IMR-90 (cell line): ENCODE measurements at regions not wholly inside any gene's neighbourhood (a gene's known extent, or its start where the extent isn't known, plus 50 kb on each side); places are given as distances from the start of the nearest gene placed in this dataset.

Experiments
- ATAC-seq: fragments of 200-7000 bp; cut with Tn5 transposase; 2 replicates; pipeline ENCODE4 v1.9.1; 2020; ENCODE audit warnings: low read depth, mild to moderate bottlenecking, moderate library complexity
- BruUV-seq: library from RNA; stranded (reverse); fragments of 400-500 nt; replicated peaks from 2 replicates; lab custom pipeline; 2021; lab: Mats Ljungman, UMichigan
- CTCF ChIA-PET: fragments of 300-600 bp; formaldehyde crosslinking; extraction: SDS; loops from one replicate; lab custom pipeline; 2021; ENCODE audit warnings: antibody characterized with exemption; lab: Yijun Ruan, JAX
- POLR2A ChIA-PET: fragments of 300-600 bp; sonication (Branson Sonifier 250); formaldehyde crosslinking; loops from one replicate; lab custom pipeline; 2022; ENCODE audit warnings: antibody characterized with exemption; ENCODE audit not compliant: unreplicated experiment; lab: Charles Lee
- DNase-seq: peaks from one replicate; pipeline ENCODE4 v3.0.0; 2013
- H2AFZ ChIP-seq: replicated peaks from 2 replicates; pipeline ENCODE3; 2013; ENCODE audit warnings: low read length, mild to moderate bottlenecking; ENCODE audit not compliant: poor library complexity
- H2AK5ac ChIP-seq: 2 replicates; pipeline ENCODE4 v1.6.1; 2013; ENCODE audit warnings: low read depth, low read length, inconsistent platforms
- H2AK9ac ChIP-seq: replicated peaks from 2 replicates; pipeline ENCODE3; 2013; ENCODE audit warnings: mild to moderate bottlenecking, low read depth, low read length, moderate library complexity; ENCODE audit not compliant: poor library complexity
- H2BK120ac ChIP-seq: 2 replicates; pipeline ENCODE4 v1.6.1; 2013; ENCODE audit warnings: low read depth, low read length, inconsistent platforms
- H2BK15ac ChIP-seq: 3 replicates; pipeline ENCODE4 v1.6.1; 2013; ENCODE audit warnings: low read depth, low read length, inconsistent platforms
- H2BK20ac ChIP-seq: 2 replicates; pipeline ENCODE4 v1.6.1; 2013; ENCODE audit warnings: low read depth, mild to moderate bottlenecking, inconsistent platforms, low read length, moderate library complexity
- H2BK5ac ChIP-seq: 2 replicates; pipeline ENCODE4 v1.6.1; 2013; ENCODE audit warnings: mild to moderate bottlenecking, low read depth, low read length, inconsistent platforms; ENCODE audit not compliant: poor library complexity, severe bottlenecking
- H3K14ac ChIP-seq: replicated peaks from 2 replicates; pipeline ENCODE4 v1.6.1; 2013; ENCODE audit warnings: low read depth, low read length, inconsistent platforms
- H3K18ac ChIP-seq: 2 replicates; pipeline ENCODE4 v1.6.1; 2013; ENCODE audit warnings: low read depth, low read length, control low read depth
- H3K23ac ChIP-seq: 2 replicates; pipeline ENCODE4 v1.6.1; 2013; ENCODE audit warnings: low read depth, low read length, inconsistent platforms
- H3K27ac ChIP-seq: 2 replicates; pipeline ENCODE4 v1.5.1; 2013; ENCODE audit warnings: mild to moderate bottlenecking, control low read depth, low read length; ENCODE audit not compliant: insufficient read depth
- H3K27me3 ChIP-seq: 2 replicates; pipeline ENCODE4 v1.6.1; 2013; ENCODE audit warnings: low read length; ENCODE audit not compliant: control insufficient read depth, insufficient read depth
- H3K36me3 ChIP-seq: 2 replicates; pipeline ENCODE4 v1.6.1; 2013; ENCODE audit warnings: low read length, mixed read lengths; ENCODE audit not compliant: control insufficient read depth, insufficient read depth
- H3K4ac ChIP-seq: 2 replicates; pipeline ENCODE4 v1.6.1; 2013; ENCODE audit warnings: low read depth, low read length, inconsistent platforms
- H3K4me1 ChIP-seq: 2 replicates; pipeline ENCODE4 v1.6.1; 2013; ENCODE audit warnings: low read length, mixed read lengths; ENCODE audit not compliant: control insufficient read depth, insufficient read depth
- H3K4me2 ChIP-seq: 2 replicates; pipeline ENCODE4 v1.6.1; 2013; ENCODE audit warnings: low read depth, mild to moderate bottlenecking, control low read depth, low read length, moderate library complexity
- H3K4me3 ChIP-seq: 2 replicates; pipeline ENCODE4 v1.5.1; 2013; ENCODE audit warnings: low read depth, mild to moderate bottlenecking, control low read depth, low read length, moderate library complexity; ENCODE audit not compliant: insufficient read depth
- H3K56ac ChIP-seq: 2 replicates; pipeline ENCODE4 v1.6.1; 2013; ENCODE audit warnings: low read length, inconsistent platforms; ENCODE audit not compliant: insufficient read depth; ENCODE audit errors: extremely low read depth
- H3K79me1 ChIP-seq, 2 experiments: 2 replicates each; pipeline ENCODE4 v1.6.1; 2013; ENCODE audit warnings: low read length in 2 of 2, inconsistent platforms in 1 of 2, low read depth in 1 of 2
- H3K9ac ChIP-seq: 2 replicates; pipeline ENCODE4 v1.6.1; 2013; ENCODE audit warnings: low read depth, low read length, control low read depth
- H3K9me1 ChIP-seq: 2 replicates; pipeline ENCODE4 v1.6.1; 2013; ENCODE audit warnings: low read length, inconsistent platforms; ENCODE audit not compliant: insufficient read depth
- H3K9me3 ChIP-seq: 2 replicates; pipeline ENCODE4 v1.6.1; 2013; ENCODE audit warnings: low read length; ENCODE audit not compliant: control insufficient read depth, insufficient read depth
- H4K20me1 ChIP-seq: 2 replicates; pipeline ENCODE4 v1.6.1; 2013; ENCODE audit warnings: low read length, inconsistent platforms; ENCODE audit not compliant: insufficient read depth
- H4K5ac ChIP-seq: 2 replicates; pipeline ENCODE4 v1.6.1; 2013; ENCODE audit warnings: mild to moderate bottlenecking, low read depth, low read length, control low read depth
- H4K8ac ChIP-seq, 2 experiments: 2 replicates each; pipeline ENCODE4 v1.6.1; 2013; ENCODE audit warnings: low read depth in 2 of 2, low read length in 2 of 2, control low read depth in 1 of 2, inconsistent platforms in 1 of 2
- H4K91ac ChIP-seq: 2 replicates; pipeline ENCODE4 v1.6.1; 2013; ENCODE audit warnings: low read depth, low read length, inconsistent platforms; ENCODE audit not compliant: insufficient read depth
- NFE2L2 ChIP-seq: fragments of 150-350 bp; IDR thresholded peaks from 2 replicates; pipeline ENCODE4 v1.6.1; 2016; ENCODE audit warnings: low read depth, mild to moderate bottlenecking, low read length
- SMC3 ChIP-seq: fragments of 150-350 bp; IDR thresholded peaks from 2 replicates; pipeline ENCODE4 v1.6.1; 2016; ENCODE audit warnings: low read depth, mild to moderate bottlenecking, antibody characterized with exemption, low read length, moderate library complexity
- WGBS, 2 experiments: methylation state at CpG; one replicate each; pipeline versions ENCODE4 v1.1.5 to v1.1.7; 2013; ENCODE audit warnings: missing lambda C conversion rate in 2 of 2; ENCODE audit not compliant: insufficient read length in 1 of 2; ENCODE audit errors: extremely low coverage in 2 of 2; 5-methylcytosine and 5-hydroxymethylcytosine counted together
- dilution Hi-C: fragments of 300-500 bp; cut with HindIII; formaldehyde crosslinking; loops from one replicate; pipeline ENCODE4 v1.14.3; 2018; ENCODE audit warnings: low sequenced_read_pairs; ENCODE audit not compliant: unreplicated experiment
- in situ Hi-C: fragments of 300-500 bp; cut with MboI; formaldehyde crosslinking; loops from 3 replicates; pipeline ENCODE4 v1.14.3; 2019; ENCODE audit warnings: low sequenced_read_pairs, inconsistent platforms, mixed read lengths
- intact Hi-C: fragments of 100-400 bp; cut with micrococcal nuclease; formaldehyde crosslinking; loops from 2 replicates; pipeline ENCODE4 v1.10.0; 2022

DNA sequence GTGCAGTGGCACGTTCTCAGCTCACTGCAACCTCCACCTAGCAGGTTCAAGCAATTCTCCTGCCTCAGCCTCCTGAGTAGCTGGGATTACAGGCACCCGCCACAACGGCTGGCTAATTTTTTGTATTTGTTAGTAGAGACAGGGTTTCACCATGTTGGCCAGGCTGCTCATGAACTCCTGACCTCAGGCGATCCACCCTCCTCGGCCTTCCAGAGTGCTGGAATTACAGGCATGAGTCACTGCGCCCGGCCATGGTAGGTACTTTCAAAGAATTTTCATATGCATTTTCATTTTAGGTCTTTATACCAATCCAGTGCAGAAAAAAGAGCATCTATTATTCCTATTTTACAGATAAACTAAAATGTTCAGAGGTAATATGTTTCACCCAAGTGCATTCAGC lies 411.3 kb upstream of the USP15 start:
- no TSS peak for BruUV-seq
- CTCF ChIA-PET: no interaction called here

More for the DNA sequence above, 411.3 kb upstream of the USP15 start:
- H3K9me3 ChIP-seq: peaks cover 6% of the 10 kb centered on the region; the same call in 1 of the 2 replicates
- no peak overlapping the region for H2AK5ac ChIP-seq
- no CpG with 5 or more reads among the region's 7 CpGs for WGBS, 2 experiments
- no peak overlapping the region for H3K9ac ChIP-seq
- H2BK20ac ChIP-seq: no peak overlapping the region
- no peak overlapping the region for H3K14ac ChIP-seq
- H4K91ac ChIP-seq: no peak overlapping the region
- ATAC-seq (no peak), DNase-seq (no peak)
- H2AK9ac ChIP-seq: no peak overlapping the region
- no peak overlapping the region for H2BK120ac ChIP-seq
- H4K5ac ChIP-seq: no peak overlapping the region
- H4K8ac ChIP-seq: no peak overlapping the region
- no peaks in the 10 kb centered on the region for H3K79me1 ChIP-seq
- H3K4me3 ChIP-seq: no peak overlapping the region
- no peak overlapping the region for H3K18ac ChIP-seq
- H2BK15ac ChIP-seq: no peak overlapping the region
- H4K20me1 ChIP-seq: no peaks in the 10 kb centered on the region
- in situ Hi-C loops: no loop called here
- no peak overlapping the region for H3K23ac ChIP-seq
- no peak overlapping the region for H2BK5ac ChIP-seq
- no peak overlapping the region for H3K4me2 ChIP-seq
- H3K56ac ChIP-seq: no peak overlapping the region
- intact Hi-C loops: no loop called here
- no peaks in the 10 kb centered on the region for H3K27me3 ChIP-seq
- dilution Hi-C loops: no loop called here
- no peak for TF ChIP-seq NFE2L2
- no peak for TF ChIP-seq SMC3
- no peaks in the 10 kb centered on the region for H3K9me1 ChIP-seq
- H3K36me3 ChIP-seq: no peaks in the 10 kb centered on the region
- H3K27ac ChIP-seq: no peak overlapping the region
- POLR2A ChIA-PET: no interaction called here
- H3K4ac ChIP-seq: no peak overlapping the region
- H2AFZ ChIP-seq: no peak overlapping the region
- H3K4me1 ChIP-seq: no peaks in the 10 kb centered on the region
